ENCODE measurements at regions not wholly inside any gene's neighbourhood (a gene's known extent, or its start where the extent isn't known, plus 50 kb on each side); places are given as distances from the start of the nearest gene placed in this dataset.

- no peaks in the 10 kb centered on the region for H4K20me1 ChIP-seq (ENCODE audit: insufficient read depth)
- no peaks in the 10 kb centered on the region for H3K9me2 ChIP-seq
- no peaks in the 10 kb centered on the region for H3K9me3 ChIP-seq
- no peaks in the 10 kb centered on the region for H3F3A ChIP-seq (replicated peaks; ENCODE audit: insufficient read depth)
- TF ChIP-seq MXI1 (IDR thresholded peaks at IDR 0.05; ENCODE audit: low read depth, low read length) (no peak), TAF1 (IDR thresholded peaks at IDR 0.05; ENCODE audit: borderline replicate concordance, low read depth, low read length) (no peak)
- H3K27ac ChIP-seq (ENCODE audit: low read depth in 2 of 2, low read length in 1 of 2), result no peak overlapping the region; a peak in 1 of 4 replicates
- H2AFZ ChIP-seq (ENCODE audit: low read depth), result no peak overlapping the region
- CTCF ChIA-PET, result interaction anchor here (0.6 to 1.7 kb wide), 3 partner anchors 25 to 966 kb away, joined by 3 to 5 read pairs (median 3); no protein-coding TSS in a partner anchor
- POLR2A ChIA-PET, result no interaction called here
- H3K79me2 ChIP-seq (ENCODE audit: insufficient read depth), result no peaks in the 10 kb centered on the region
- H3K4me1 ChIP-seq (ENCODE audit: control insufficient read depth in 1 of 2, insufficient read depth in 2 of 2, low read depth in 1 of 2, low read length in 1 of 2), result peaks cover 0 to 2% of the 10 kb centered on the region in 2 experiments; a peak in 1 of 4 replicates
- no peaks in the 10 kb centered on the region for H3K36me3 ChIP-seq (replicated peaks in 1 of 2; ENCODE audit: control insufficient read depth in 1 of 2, insufficient read depth in 2 of 2, low read length in 1 of 2)
- DNase-seq, result no peak
- H3K4me2 ChIP-seq, result no peak overlapping the region
- 59% methylated on average over 3 of the region's 3 CpGs for WGBS (ENCODE audit: low lambda C conversion rate)
- H3K9ac ChIP-seq, result no peak overlapping the region
- H3K4me3 ChIP-seq (ENCODE audit: low read depth in 2 of 2, low read length in 1 of 2), result no peak overlapping the region
- H3K27me3 ChIP-seq (ENCODE audit: insufficient read depth), result no peaks in the 10 kb centered on the region
These were observed 820.6 kb downstream of the DIAPH3 start for GRCh38 chr13:59343132-59343531.

GRCh38 chr13:59343993-59344822 lies 819.5 kb downstream of the DIAPH3 start:
- no peak overlapping the region for H3K4me3 ChIP-seq (ENCODE audit: low read depth in 2 of 2, low read length in 1 of 2)
- no peaks in the 10 kb centered on the region for H3F3A ChIP-seq (replicated peaks; ENCODE audit: insufficient read depth)
- TF ChIP-seq, protein P1, sequence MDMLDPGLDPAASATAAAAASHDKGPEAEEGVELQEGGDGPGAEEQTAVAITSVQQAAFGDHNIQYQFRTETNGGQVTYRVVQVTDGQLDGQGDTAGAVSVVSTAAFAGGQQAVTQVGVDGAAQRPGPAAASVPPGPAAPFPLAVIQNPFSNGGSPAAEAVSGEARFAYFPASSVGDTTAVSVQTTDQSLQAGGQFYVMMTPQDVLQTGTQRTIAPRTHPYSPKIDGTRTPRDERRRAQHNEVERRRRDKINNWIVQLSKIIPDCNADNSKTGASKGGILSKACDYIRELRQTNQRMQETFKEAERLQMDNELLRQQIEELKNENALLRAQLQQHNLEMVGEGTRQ (IDR thresholded peaks at IDR 0.05; ENCODE audit: borderline replicate concordance, low read depth, low read length), result no peak
- TF ChIP-seq FOXJ3 (CRISPR knock-in tag; IDR thresholded peaks at IDR 0.05) (0 out of 2 replicates have a peak, but pooled peaks have one; percentile 50), SMC3 (IDR thresholded peaks at IDR 0.05; ENCODE audit: low read depth, low read length) (peak; percentile 22; the same call in 1 of the 2 replicates), RAD21 (IDR thresholded peaks at IDR 0.05; ENCODE audit: low read length) (peak; percentile 69), GATA2 (CRISPR knock-in tag; IDR thresholded peaks at IDR 0.05) (peak; percentile 92), EZH2phosphoT487 (IDR thresholded peaks at IDR 0.05; ENCODE audit: borderline replicate concordance, low read depth) (no peak), EP300 (IDR thresholded peaks at IDR 0.05; ENCODE audit: borderline replicate concordance in 1 of 2, low read depth in 1 of 2, low read length in 1 of 2) (peak in 1 of 2 experiments; percentile 87; a peak in 2 of 4 replicates), RCOR1 (IDR thresholded peaks at IDR 0.05; ENCODE audit: low read length) (peak; percentile 80; the same call in 1 of the 2 replicates)
- H3K27ac ChIP-seq (ENCODE audit: low read depth in 2 of 2, low read length in 1 of 2), result peak overlapping the region in 1 of 2 experiments; percentile 72; a peak in 1 of 4 replicates
- no peaks in the 10 kb centered on the region for H3K9me3 ChIP-seq
- H3K9me2 ChIP-seq, result no peaks in the 10 kb centered on the region
- H3K79me2 ChIP-seq (ENCODE audit: insufficient read depth), result no peaks in the 10 kb centered on the region
- peak; percentile 42 for DNase-seq
- ChIA-PET CTCF (interaction anchor here (0.9 to 1.7 kb wide), 3 partner anchors 21 to 1716 kb away, joined by 3 to 4 read pairs (median 4); no protein-coding TSS in a partner anchor), POLR2A (no interaction called here)
- H3K9ac ChIP-seq, result no peak overlapping the region
- no peaks in the 10 kb centered on the region for H4K20me1 ChIP-seq (ENCODE audit: insufficient read depth)
- no peaks in the 10 kb centered on the region for H3K36me3 ChIP-seq (replicated peaks in 1 of 2; ENCODE audit: control insufficient read depth in 1 of 2, insufficient read depth in 2 of 2, low read length in 1 of 2)
- no peak overlapping the region for H3K4me2 ChIP-seq
- WGBS (ENCODE audit: low lambda C conversion rate), result 61% methylated on average over 8 of the region's 8 CpGs
- H3K27me3 ChIP-seq (ENCODE audit: insufficient read depth), result no peaks in the 10 kb centered on the region
- H2AFZ ChIP-seq (ENCODE audit: low read depth), result no peak overlapping the region
- H3K4me1 ChIP-seq (ENCODE audit: control insufficient read depth in 1 of 2, insufficient read depth in 2 of 2, low read depth in 1 of 2, low read length in 1 of 2), result peaks cover 0 to 2% of the 10 kb centered on the region in 2 experiments; a peak in 1 of 4 replicates
